K562 (cell line): ENCODE measurements at regions not wholly inside any gene's neighbourhood (a gene's known extent, or its start where the extent isn't known, plus 50 kb on each side); places are given as distances from the start of the nearest gene placed in this dataset.

Source experiments
- ARID1B ChIP-seq: fragments of 450-650 bp; IDR thresholded peaks from 2 replicates; pipeline ENCODE4 v1.6.1; 2016; ENCODE audit warnings: antibody characterized with exemption, mild to moderate bottlenecking, inconsistent platforms
- ATF1 ChIP-seq, 2 experiments: fragments of 450-650 bp in 1 of 2; IDR thresholded peaks; 2 replicates each; pipeline ENCODE4 v1.6.1; 2016; ENCODE audit warnings: missing compliant biosample characterization in 1 of 2, missing genetic modification characterization in 1 of 2
- BHLHE40 ChIP-seq: IDR thresholded peaks from 2 replicates; pipeline ENCODE4 v1.6.1; 2011; ENCODE audit warnings: low read length, improper control_type of control experiment
- CHCHD3 ChIP-seq: fragments of 250-450 bp; sonication (Bioruptor Pico); IDR thresholded peaks from 2 replicates; pipeline ENCODE4 v2.1.2; 2022; ENCODE audit warnings: mild to moderate bottlenecking
- CREBBP ChIP-seq: IDR thresholded peaks from one replicate; pipeline ENCODE4 v1.6.1; 2012; ENCODE audit warnings: low read depth, mild to moderate bottlenecking, control low read depth, inconsistent platforms, low read length
- MBD2 ChIP-seq: sonication (generic); IDR thresholded peaks from 2 replicates; pipeline ENCODE4 v1.6.1; 2016; ENCODE audit warnings: low read depth, borderline replicate concordance
- NCOA1 ChIP-seq: fragments of 450-650 bp; IDR thresholded peaks from 2 replicates; pipeline ENCODE4 v1.6.1; 2016; ENCODE audit warnings: low read depth
- NFATC3 ChIP-seq: fragments of 450-650 bp; IDR thresholded peaks from 2 replicates; pipeline ENCODE4 v1.6.1; 2017; ENCODE audit warnings: mild to moderate bottlenecking
- NFE2L1 ChIP-seq: fragments of 450-650 bp; IDR thresholded peaks from 2 replicates; pipeline ENCODE4 v1.6.1; 2016; ENCODE audit warnings: missing genetic modification characterization, low read depth, mild to moderate bottlenecking, missing compliant biosample characterization, moderate library complexity, borderline replicate concordance
- NR1H2 ChIP-seq: sonication (generic); formaldehyde crosslinking; IDR thresholded peaks from 2 replicates; pipeline ENCODE4 v1.4.0; 2020; ENCODE audit warnings: mild to moderate bottlenecking, missing genetic modification reagents
- NR2F6 ChIP-seq: fragments of 450-650 bp; formaldehyde crosslinking; IDR thresholded peaks from 2 replicates; pipeline ENCODE4 v1.4.0; 2020; ENCODE audit warnings: mild to moderate bottlenecking
- PHB2 ChIP-seq: fragments of 450-650 bp; IDR thresholded peaks from 2 replicates; pipeline ENCODE4 v1.6.1; 2017; ENCODE audit warnings: low read depth
- PKNOX1 ChIP-seq: fragments of 450-650 bp; IDR thresholded peaks from 2 replicates; pipeline ENCODE4 v1.6.1; 2016
- POLR2B ChIP-seq: fragments of 450-650 bp; IDR thresholded peaks from 2 replicates; pipeline ENCODE4 v1.6.1; 2018; ENCODE audit warnings: low read depth; ENCODE audit not compliant: partially characterized antibody
- PURB ChIP-seq: sonication (generic); formaldehyde crosslinking; IDR thresholded peaks from 2 replicates; pipeline ENCODE4 v1.9.0; 2021; ENCODE audit warnings: low read depth, mild to moderate bottlenecking, missing genetic modification reagents
- RBM17 ChIP-seq: fragments of 200-400 bp; formaldehyde crosslinking; IDR thresholded peaks from 2 replicates; pipeline ENCODE4 v1.6.1; 2017; ENCODE audit warnings: low read depth, mild to moderate bottlenecking, low read length, borderline replicate concordance
- RHOXF2B ChIP-seq: fragments of 250-450 bp; sonication (Bioruptor Pico); conservative IDR thresholded peaks from 2 replicates; pipeline ENCODE4 v1.5.1; 2021
- SMAD4 ChIP-seq: fragments of 250-450 bp; sonication (Bioruptor Pico); conservative IDR thresholded peaks from 2 replicates; pipeline ENCODE4 v1.8.0; 2021; ENCODE audit warnings: inconsistent platforms, mild to moderate bottlenecking, moderate library complexity
- TAF15 ChIP-seq: fragments of 200-400 bp; formaldehyde crosslinking; IDR thresholded peaks from 2 replicates; pipeline ENCODE4 v1.6.1; 2017; ENCODE audit warnings: mild to moderate bottlenecking, low read depth, low read length, moderate library complexity
- TAF9B ChIP-seq: fragments of 450-650 bp; IDR thresholded peaks from 2 replicates; pipeline ENCODE4 v1.6.1; 2018; ENCODE audit warnings: mild to moderate bottlenecking; ENCODE audit not compliant: partially characterized antibody
- TEAD2 ChIP-seq: fragments of 450-650 bp; IDR thresholded peaks from 2 replicates; pipeline ENCODE4 v1.6.1; 2016; ENCODE audit warnings: missing genetic modification characterization, control low read depth, missing compliant biosample characterization
- YBX1 ChIP-seq: fragments of 450-650 bp; IDR thresholded peaks from 2 replicates; pipeline ENCODE4 v1.7.1; 2016; ENCODE audit warnings: mild to moderate bottlenecking
- ZHX1 ChIP-seq: fragments of 150-350 bp; conservative IDR thresholded peaks from 2 replicates; pipeline ENCODE4 v1.6.1; 2014; ENCODE audit warnings: low read length
- ZKSCAN8 ChIP-seq: fragments of 200-800 bp; sonication (Bioruptor generic); IDR thresholded peaks from 2 replicates; pipeline ENCODE4 v1.6.1; 2016; ENCODE audit warnings: missing genetic modification characterization, missing compliant biosample characterization
- ZNF124 ChIP-seq: sonication (generic); formaldehyde crosslinking; IDR thresholded peaks from 2 replicates; pipeline ENCODE4 v1.8.1; 2022; ENCODE audit warnings: missing genetic modification reagents
- ZNF134 ChIP-seq: fragments of 250-450 bp; sonication (Bioruptor Pico); conservative IDR thresholded peaks from 2 replicates; pipeline ENCODE4 v1.4.0; 2020
- ZNF184 ChIP-seq: sonication (generic); formaldehyde crosslinking; IDR thresholded peaks from 2 replicates; pipeline ENCODE4 v1.5.0; 2020; ENCODE audit warnings: missing genetic modification reagents
- ZNF212 ChIP-seq: fragments of 450-650 bp; formaldehyde crosslinking; IDR thresholded peaks from 2 replicates; pipeline ENCODE4 v1.4.0; 2020; ENCODE audit warnings: mild to moderate bottlenecking
- ZNF324 ChIP-seq: fragments of 250-450 bp; sonication (Bioruptor Pico); IDR thresholded peaks from 2 replicates; pipeline ENCODE4 v1.4.0; 2020; ENCODE audit warnings: mild to moderate bottlenecking
- TF ChIP-seq, protein P1 (sequence below): fragments of 250-450 bp; sonication (Bioruptor Pico); IDR thresholded peaks from 2 replicates; pipeline ENCODE4 v1.5.0; 2021

DNA sequence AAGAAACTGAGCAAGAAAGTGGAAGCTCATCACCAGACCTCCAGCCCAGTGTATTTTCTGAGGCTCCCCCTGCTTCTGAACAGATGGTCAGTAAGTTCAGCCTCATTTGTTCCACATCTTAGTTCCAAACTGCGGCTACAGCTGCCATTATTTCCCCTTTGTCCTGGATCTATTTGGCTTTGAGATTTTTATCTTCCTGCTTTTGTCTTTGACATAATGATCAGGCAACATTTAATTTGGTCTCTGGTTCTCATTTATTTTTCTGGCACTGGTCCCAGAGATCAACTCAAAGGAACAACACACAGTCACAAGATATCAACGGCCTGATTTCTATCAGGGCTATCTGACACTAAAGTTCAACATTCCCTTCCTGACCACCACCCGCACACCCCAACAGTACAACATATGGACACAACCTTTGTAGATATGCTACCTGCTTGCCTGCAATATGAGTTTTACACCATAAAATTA is 137.5 kb downstream of the FAM76B start (continued):
- TF ChIP-seq TAF15: no peak
- no peak for TF ChIP-seq ZNF212
- TF ChIP-seq NR1H2 (CRISPR knock-in tag): no peak
- no peak for TF ChIP-seq BHLHE40
- no peak for TF ChIP-seq PKNOX1
- no peak for TF ChIP-seq ATF1 (CRISPR knock-in tag; IDR thresholded peaks at IDR 0.05)
- TF ChIP-seq ATF1 (tag; IDR thresholded peaks at IDR 0.05): no peak
- no peak for TF ChIP-seq MBD2
- TF ChIP-seq, protein P1, sequence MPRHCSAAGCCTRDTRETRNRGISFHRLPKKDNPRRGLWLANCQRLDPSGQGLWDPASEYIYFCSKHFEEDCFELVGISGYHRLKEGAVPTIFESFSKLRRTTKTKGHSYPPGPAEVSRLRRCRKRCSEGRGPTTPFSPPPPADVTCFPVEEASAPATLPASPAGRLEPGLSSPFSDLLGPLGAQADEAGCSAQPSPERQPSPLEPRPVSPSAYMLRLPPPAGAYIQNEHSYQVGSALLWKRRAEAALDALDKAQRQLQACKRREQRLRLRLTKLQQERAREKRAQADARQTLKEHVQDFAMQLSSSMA: no peak
- no peak for TF ChIP-seq ZHX1
- no peak for TF ChIP-seq POLR2B
- no peak for TF ChIP-seq PURB
- no peak for TF ChIP-seq ZNF124
- TF ChIP-seq PHB2: no peak
- no peak for TF ChIP-seq ZKSCAN8
- TF ChIP-seq TAF9B: no peak
- no peak for TF ChIP-seq TEAD2 (tag)
- TF ChIP-seq NCOA1: 0 out of 2 replicates have a peak, but pooled peaks have one; percentile 47
- TF ChIP-seq RBM17: no peak
- TF ChIP-seq CHCHD3: no peak
- TF ChIP-seq YBX1: no peak
- TF ChIP-seq CREBBP: no peak
- no peak for TF ChIP-seq NFATC3
- TF ChIP-seq NR2F6 (CRISPR knock-in tag): no peak
- no peak for TF ChIP-seq SMAD4
- TF ChIP-seq ZNF324 (CRISPR knock-in tag): no peak
- TF ChIP-seq RHOXF2B (CRISPR knock-in tag): no peak
- TF ChIP-seq ZNF134: no peak
- TF ChIP-seq ARID1B: peak; percentile 86
- no peak for TF ChIP-seq ZNF184 (CRISPR knock-in tag)
- TF ChIP-seq NFE2L1 (tag): no peak
